Activated CD4-positive, alpha-beta T cell treated with anti-CD3 and anti-CD28 coated beads, Interleukin-2, amount 10 ng/mL, durations not matched to agents 24 days and 14 days (primary cell): ENCODE measurements at regions not wholly inside any gene's neighbourhood (a gene's known extent, or its start where the extent isn't known, plus 50 kb on each side); places are given as distances from the start of the nearest gene placed in this dataset.
"Not testable (repeated sequence)": the region's sequence is repeated elsewhere in the genome, so short reads cannot be mapped to it uniquely, and the experiment has no call there.

ENCODE experiments used
- DNase-seq: peaks from one replicate; pipeline ENCODE4 v3.0.0; 2022
- H3K27ac Mint-ChIP-seq: one replicate; pipeline ENCODE4 v1.8.0; 2022; ENCODE audit warnings: mild to moderate bottlenecking, mixed read lengths
- H3K27me3 Mint-ChIP-seq: one replicate; pipeline ENCODE4 v1.8.0; 2022; ENCODE audit warnings: mixed read lengths
- H3K36me3 Mint-ChIP-seq: one replicate; pipeline ENCODE4 v1.8.0; 2022; ENCODE audit warnings: low read depth, mild to moderate bottlenecking, mixed read lengths
- H3K4me1 Mint-ChIP-seq: one replicate; pipeline ENCODE4 v1.8.0; 2021; ENCODE audit warnings: mixed read lengths
- H3K4me3 Mint-ChIP-seq: one replicate; pipeline ENCODE4 v1.8.0; 2022; ENCODE audit warnings: mild to moderate bottlenecking, moderate library complexity, mixed read lengths
- H3K9me3 Mint-ChIP-seq: one replicate; pipeline ENCODE4 v1.8.0; 2021; ENCODE audit warnings: mixed read lengths
- intact Hi-C: fragments of 100-400 bp; cut with micrococcal nuclease; formaldehyde crosslinking; loops from one replicate; pipeline ENCODE4 v1.15.1; 2023

- Mint-ChIP-seq H3K27me3 (no peaks in the 10 kb centered on the region), H3K36me3 (no peaks in the 10 kb centered on the region), H3K4me3 (no peak overlapping the region), H3K4me1 (no peaks in the 10 kb centered on the region), H3K9me3 (peaks cover 10% of the 10 kb centered on the region), H3K27ac (no peak overlapping the region)
- no peak for DNase-seq
- intact Hi-C loops = no loop called here
Measured at GRCh38 chr5:27938989-27939388, 900.6 kb upstream of the CDH9 start.

DNA sequence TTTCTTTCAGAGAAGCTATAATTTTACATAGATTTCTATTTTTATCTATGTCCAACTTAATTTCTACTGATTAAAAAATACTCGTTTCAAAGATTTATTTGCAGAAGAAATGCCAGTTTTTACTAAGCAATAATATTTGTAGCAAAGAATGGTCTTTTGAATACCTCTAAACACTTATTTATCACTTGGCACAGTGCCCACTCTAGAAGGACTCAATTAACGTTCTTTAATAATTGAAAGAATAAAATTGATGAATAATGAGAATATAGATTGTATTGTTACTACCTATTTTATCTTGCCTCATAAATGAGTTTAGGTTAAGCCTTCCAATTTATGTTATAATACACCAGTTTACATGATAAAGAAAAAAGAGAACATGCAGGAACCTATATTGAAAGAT lies 889.7 kb upstream of the CDH9 start:
- Mint-ChIP-seq H3K9me3 (peaks cover 7% of the 10 kb centered on the region), H3K27ac (no peak overlapping the region)

GRCh38 chr5:27911216-27911615 lies 872.8 kb upstream of the CDH9 start:
- Mint-ChIP-seq H3K4me1 (no peaks in the 10 kb centered on the region), H3K4me3 (no peak overlapping the region), H3K9me3 (peaks cover 12% of the 10 kb centered on the region), H3K27ac (no peak overlapping the region), H3K36me3 (no peaks in the 10 kb centered on the region), H3K27me3 (no peaks in the 10 kb centered on the region)
- intact Hi-C loops = no loop called here
- DNase-seq = no peak

More for the DNA sequence above, 889.7 kb upstream of the CDH9 start:
- H3K36me3 Mint-ChIP-seq = no peaks in the 10 kb centered on the region
- intact Hi-C loops = no loop called here
- no peak for DNase-seq
- no peak overlapping the region for H3K4me3 Mint-ChIP-seq
- no peaks in the 10 kb centered on the region for H3K4me1 Mint-ChIP-seq
- H3K27me3 Mint-ChIP-seq = no peaks in the 10 kb centered on the region

- Mint-ChIP-seq H3K27me3 (no peaks in the 10 kb centered on the region), H3K36me3 (no peaks in the 10 kb centered on the region), H3K9me3 (peaks cover 8% of the 10 kb centered on the region), H3K4me3 (no peak overlapping the region), H3K27ac (no peak overlapping the region), H3K4me1 (no peaks in the 10 kb centered on the region)
- no peak for DNase-seq
- intact Hi-C loops = no loop called here
Measured at GRCh38 chr5:27908341-27908740, 870.0 kb upstream of the CDH9 start.

GRCh38 chr5:27906931-27907601 lies 868.7 kb upstream of the CDH9 start:
- H3K27me3 Mint-ChIP-seq = no peaks in the 10 kb centered on the region
- no peaks in the 10 kb centered on the region for H3K36me3 Mint-ChIP-seq
- DNase-seq = no peak
- no peak overlapping the region for H3K4me3 Mint-ChIP-seq
- H3K9me3 Mint-ChIP-seq = peaks cover 12% of the 10 kb centered on the region
- no peak overlapping the region for H3K27ac Mint-ChIP-seq
- no peaks in the 10 kb centered on the region for H3K4me1 Mint-ChIP-seq
- intact Hi-C loops = no loop called here

GRCh38 chr5:27906481-27906880 lies 868.1 kb upstream of the CDH9 start:
- Mint-ChIP-seq H3K27me3 (no peaks in the 10 kb centered on the region), H3K36me3 (no peaks in the 10 kb centered on the region), H3K9me3 (peaks cover 15% of the 10 kb centered on the region), H3K27ac (no peak overlapping the region), H3K4me3 (no peak overlapping the region), H3K4me1 (no peaks in the 10 kb centered on the region)
- intact Hi-C loops = no loop called here
- DNase-seq = no peak

- Mint-ChIP-seq H3K4me1 (no peaks in the 10 kb centered on the region), H3K4me3 (no peak overlapping the region), H3K27ac (no peak overlapping the region), H3K36me3 (no peaks in the 10 kb centered on the region), H3K9me3 (peaks cover 16% of the 10 kb centered on the region), H3K27me3 (no peaks in the 10 kb centered on the region)
- DNase-seq = no peak
- intact Hi-C loops = no loop called here
Measured at GRCh38 chr5:27900761-27901160, 862.4 kb upstream of the CDH9 start.

- H3K9me3 Mint-ChIP-seq = peaks cover 6% of the 10 kb centered on the region
- H3K27ac Mint-ChIP-seq = no peak overlapping the region
Measured at GRCh38 chr5:27876071-27876470, 837.7 kb upstream of the CDH9 start.

GRCh38 chr5:27875148-27875547 lies 836.8 kb upstream of the CDH9 start:
- Mint-ChIP-seq H3K4me3 (no peak overlapping the region), H3K4me1 (no peaks in the 10 kb centered on the region), H3K9me3 (peaks cover 6% of the 10 kb centered on the region), H3K36me3 (no peaks in the 10 kb centered on the region), H3K27me3 (no peaks in the 10 kb centered on the region), H3K27ac (no peak overlapping the region)
- intact Hi-C loops = no loop called here
- DNase-seq = no peak

More at GRCh38 chr5:27876071-27876470, 837.7 kb upstream of the CDH9 start:
- intact Hi-C loops = no loop called here
- Mint-ChIP-seq H3K4me1 (no peaks in the 10 kb centered on the region), H3K36me3 (no peaks in the 10 kb centered on the region), H3K4me3 (no peak overlapping the region), H3K27me3 (no peaks in the 10 kb centered on the region)
- no peak for DNase-seq

DNA sequence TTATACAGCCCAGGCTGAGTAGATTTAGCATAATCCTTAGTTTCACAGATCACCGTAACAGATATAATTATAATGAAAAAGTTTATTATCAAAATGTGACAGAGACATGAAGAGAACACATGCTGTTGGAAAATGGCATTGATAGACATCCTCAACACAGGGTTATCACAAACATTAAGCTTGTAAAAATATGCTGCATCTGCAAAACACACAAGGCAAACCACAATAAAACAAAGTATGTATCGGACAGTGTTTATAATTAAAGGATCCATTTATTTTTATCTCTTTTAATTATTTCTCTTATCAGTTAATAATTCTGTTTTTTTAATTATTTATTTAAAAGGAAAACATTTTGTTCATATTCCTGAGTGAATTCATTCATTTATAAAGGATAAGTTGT lies 829.9 kb upstream of the CDH9 start:
- no peak overlapping the region for H3K4me3 Mint-ChIP-seq
- H3K4me1 Mint-ChIP-seq = no peaks in the 10 kb centered on the region
- intact Hi-C loops = no loop called here
- no peak overlapping the region for H3K27ac Mint-ChIP-seq
- H3K9me3 Mint-ChIP-seq = peaks cover 7% of the 10 kb centered on the region
- no peak for DNase-seq
- H3K36me3 Mint-ChIP-seq = no peaks in the 10 kb centered on the region
- H3K27me3 Mint-ChIP-seq = no peaks in the 10 kb centered on the region

DNA sequence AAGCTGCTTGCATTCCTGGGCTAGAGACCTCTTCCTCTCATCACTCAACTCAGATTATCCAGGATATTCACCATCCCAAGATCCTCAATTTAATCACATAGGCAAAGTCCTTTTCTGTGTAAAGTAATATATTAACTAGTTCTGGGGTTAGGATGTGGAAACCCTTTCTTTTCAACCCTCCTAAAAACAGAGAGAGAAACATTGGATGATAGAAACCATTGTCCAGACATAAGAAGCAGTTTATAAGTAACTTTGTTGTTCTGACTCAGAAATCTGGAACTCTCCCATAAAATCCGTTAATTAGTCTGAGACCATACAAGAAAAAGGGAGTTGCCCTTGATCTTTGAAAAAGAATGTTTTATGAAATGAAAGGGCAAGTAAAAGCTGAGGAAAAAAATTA lies 817.1 kb upstream of the CDH9 start:
- no peaks in the 10 kb centered on the region for H3K27me3 Mint-ChIP-seq

GRCh38 chr5:27854243-27854852 lies 816.0 kb upstream of the CDH9 start:
- intact Hi-C loops = no loop called here
- Mint-ChIP-seq H3K9me3 (no peaks in the 10 kb centered on the region), H3K27ac (no peak overlapping the region), H3K4me1 (no peaks in the 10 kb centered on the region), H3K27me3 (no peaks in the 10 kb centered on the region), H3K4me3 (no peak overlapping the region), H3K36me3 (no peaks in the 10 kb centered on the region)
- DNase-seq = no peak

More for the DNA sequence above, 817.1 kb upstream of the CDH9 start:
- no peaks in the 10 kb centered on the region for H3K36me3 Mint-ChIP-seq
- no peaks in the 10 kb centered on the region for H3K9me3 Mint-ChIP-seq
- H3K27ac Mint-ChIP-seq = no peak overlapping the region
- DNase-seq = no peak
- H3K4me1 Mint-ChIP-seq = no peaks in the 10 kb centered on the region
- intact Hi-C loops = no loop called here
- H3K4me3 Mint-ChIP-seq = no peak overlapping the region

DNA sequence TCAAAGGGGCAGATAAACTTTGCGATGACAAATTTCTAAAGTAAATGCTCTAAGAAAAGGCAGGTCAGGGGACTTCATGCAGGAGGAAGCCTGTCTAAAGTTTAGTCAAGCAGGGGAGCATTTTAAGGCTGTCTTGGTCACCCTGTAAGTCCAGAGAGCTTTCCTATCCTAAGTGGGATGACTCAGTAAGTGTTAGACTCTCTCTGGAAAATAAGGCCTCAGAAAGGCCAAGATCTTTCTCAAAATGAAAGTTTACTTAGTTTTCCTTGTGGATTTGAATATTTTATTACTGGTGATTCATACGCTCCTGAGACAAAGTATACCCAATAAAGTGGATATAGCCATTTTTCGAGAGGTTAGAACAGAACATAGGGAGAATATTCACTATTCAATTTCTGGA lies 806.9 kb upstream of the CDH9 start:
- DNase-seq = no peak
- no peak overlapping the region for H3K4me3 Mint-ChIP-seq
- H3K9me3 Mint-ChIP-seq = peaks cover 14% of the 10 kb centered on the region
- H3K4me1 Mint-ChIP-seq = no peaks in the 10 kb centered on the region
- no peaks in the 10 kb centered on the region for H3K36me3 Mint-ChIP-seq
- H3K27me3 Mint-ChIP-seq = no peaks in the 10 kb centered on the region
- intact Hi-C loops = no loop called here
- no peak overlapping the region for H3K27ac Mint-ChIP-seq

DNA sequence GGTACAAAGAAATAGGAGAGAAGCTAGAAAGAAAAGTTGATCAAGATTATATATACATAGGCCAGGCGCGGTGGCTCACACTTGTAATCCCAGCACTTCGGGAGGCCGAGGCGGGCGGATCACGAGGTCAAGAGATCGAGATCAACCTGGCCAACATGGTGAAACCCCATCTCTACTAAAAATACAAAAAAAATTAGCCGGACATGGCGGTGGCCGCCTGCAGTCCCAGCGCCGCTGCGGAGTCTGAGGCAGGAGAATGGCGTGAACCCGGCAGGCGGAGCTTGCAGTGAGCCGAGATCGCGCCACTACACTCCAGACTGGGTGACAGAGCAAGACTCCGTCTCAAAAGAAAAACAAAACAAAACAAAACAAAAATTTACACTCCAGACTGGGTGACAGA lies 798.3 kb upstream of the CDH9 start:
- DNase-seq, intact Hi-C loops, H3K27me3 Mint-ChIP-seq, H3K36me3 Mint-ChIP-seq, H3K27ac Mint-ChIP-seq, H3K4me1 Mint-ChIP-seq, H3K4me3 Mint-ChIP-seq: not testable (repeated sequence)
- peaks cover 13% of the 10 kb centered on the region for H3K9me3 Mint-ChIP-seq

DNA sequence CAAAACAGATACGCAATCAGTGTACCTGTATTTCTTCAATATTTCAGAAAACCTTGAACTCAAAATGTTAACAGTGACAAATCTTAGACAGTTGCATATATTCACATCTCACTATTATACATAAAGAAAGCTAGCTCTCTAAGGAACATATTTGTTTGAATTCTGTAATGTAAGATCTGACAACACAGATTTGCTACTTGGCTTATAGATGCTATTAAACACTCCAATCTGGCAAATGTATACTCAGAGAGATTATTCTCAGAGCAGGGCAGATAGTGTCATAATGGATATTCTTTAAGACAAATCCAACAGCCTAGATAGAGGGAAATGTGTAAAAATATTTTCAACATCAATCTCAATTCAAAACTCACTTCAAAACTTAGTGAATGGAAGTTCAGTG lies 794.5 kb upstream of the CDH9 start:
- Mint-ChIP-seq H3K36me3 (no peaks in the 10 kb centered on the region), H3K9me3 (peaks cover 7% of the 10 kb centered on the region), H3K27me3 (no peaks in the 10 kb centered on the region), H3K27ac (no peak overlapping the region), H3K4me1 (no peaks in the 10 kb centered on the region), H3K4me3 (no peak overlapping the region)
- DNase-seq = no peak
- intact Hi-C loops = no loop called here
